ENCODE measurements at regions not wholly inside any gene's neighbourhood (a gene's known extent, or its start where the extent isn't known, plus 50 kb on each side); places are given as distances from the start of the nearest gene placed in this dataset.

GRCh38 chr10:117926491-117926890, 120.2 kb downstream of the RAB11FIP2 start:
- intact Hi-C loops (cut with micrococcal nuclease; ENCODE audit: unreplicated experiment) = no loop called here
- no peak overlapping the region for H3K4me3 ChIP-seq (ENCODE audit: low read depth, low read length, poor library complexity, severe bottlenecking)
- DNase-seq (ENCODE audit: low spot score) = peak; percentile 39
- no peaks in the 10 kb centered on the region for H3K36me3 ChIP-seq (ENCODE audit: insufficient read depth, low read length, poor library complexity, severe bottlenecking)
- POLR2A ChIA-PET (ENCODE audit: low non-redundant PET) = no interaction called here
- peaks cover 3% of the 10 kb centered on the region for H3K4me1 ChIP-seq (ENCODE audit: insufficient read depth, low read length, poor library complexity, severe bottlenecking)
- no peaks in the 10 kb centered on the region for H3K27me3 ChIP-seq (replicated peaks; ENCODE audit: insufficient read depth, low read depth, low read length, poor library complexity)
- CTCF ChIA-PET = no interaction called here
- no peaks in the 10 kb centered on the region for H3K9me3 ChIP-seq (ENCODE audit: low read depth, low read length, poor library complexity, severe bottlenecking)
- BruUV-seq (replicated peaks) = no TSS peak
- TF ChIP-seq EZH2 (IDR thresholded peaks at IDR 0.05; ENCODE audit: borderline replicate concordance, low read depth, low read length, poor library complexity, severe bottlenecking) = no peak
- TF ChIP-seq, protein P1, sequence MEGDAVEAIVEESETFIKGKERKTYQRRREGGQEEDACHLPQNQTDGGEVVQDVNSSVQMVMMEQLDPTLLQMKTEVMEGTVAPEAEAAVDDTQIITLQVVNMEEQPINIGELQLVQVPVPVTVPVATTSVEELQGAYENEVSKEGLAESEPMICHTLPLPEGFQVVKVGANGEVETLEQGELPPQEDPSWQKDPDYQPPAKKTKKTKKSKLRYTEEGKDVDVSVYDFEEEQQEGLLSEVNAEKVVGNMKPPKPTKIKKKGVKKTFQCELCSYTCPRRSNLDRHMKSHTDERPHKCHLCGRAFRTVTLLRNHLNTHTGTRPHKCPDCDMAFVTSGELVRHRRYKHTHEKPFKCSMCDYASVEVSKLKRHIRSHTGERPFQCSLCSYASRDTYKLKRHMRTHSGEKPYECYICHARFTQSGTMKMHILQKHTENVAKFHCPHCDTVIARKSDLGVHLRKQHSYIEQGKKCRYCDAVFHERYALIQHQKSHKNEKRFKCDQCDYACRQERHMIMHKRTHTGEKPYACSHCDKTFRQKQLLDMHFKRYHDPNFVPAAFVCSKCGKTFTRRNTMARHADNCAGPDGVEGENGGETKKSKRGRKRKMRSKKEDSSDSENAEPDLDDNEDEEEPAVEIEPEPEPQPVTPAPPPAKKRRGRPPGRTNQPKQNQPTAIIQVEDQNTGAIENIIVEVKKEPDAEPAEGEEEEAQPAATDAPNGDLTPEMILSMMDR (conservative IDR thresholded peaks at IDR 0.05; ENCODE audit: low read depth, low read length) = no peak
- H3K27ac ChIP-seq (ENCODE audit: low read depth, low read length, poor library complexity, severe bottlenecking) = no peak overlapping the region

DNA sequence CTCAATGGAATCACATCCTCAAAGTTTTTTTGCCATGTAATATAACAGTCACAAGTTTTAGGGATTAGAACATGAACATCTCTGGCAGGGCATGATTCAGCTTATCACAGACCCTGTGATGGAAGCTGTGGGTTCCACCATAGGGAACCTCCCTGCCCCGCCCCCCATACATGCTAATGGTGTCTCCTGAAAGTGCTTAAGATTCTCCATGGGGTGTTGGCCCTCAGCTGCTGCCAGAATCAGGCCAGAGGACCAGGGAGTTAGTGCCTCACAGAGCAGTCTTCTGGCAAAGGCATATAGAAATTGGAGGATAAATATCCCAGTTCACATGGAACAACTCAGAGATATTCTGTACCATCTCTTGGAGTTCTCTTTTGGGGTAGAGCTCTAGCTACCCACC, 119.4 kb downstream of the RAB11FIP2 start:
- H3K27me3 ChIP-seq (replicated peaks; ENCODE audit: insufficient read depth, low read depth, low read length, poor library complexity) = no peaks in the 10 kb centered on the region
- ChIA-PET CTCF (no interaction called here), POLR2A (ENCODE audit: low non-redundant PET) (no interaction called here)
- H3K4me1 ChIP-seq (ENCODE audit: insufficient read depth, low read length, poor library complexity, severe bottlenecking) = peaks cover 3% of the 10 kb centered on the region
- no peak overlapping the region for H3K4me3 ChIP-seq (ENCODE audit: low read depth, low read length, poor library complexity, severe bottlenecking)
- H3K27ac ChIP-seq (ENCODE audit: low read depth, low read length, poor library complexity, severe bottlenecking) = no peak overlapping the region
- no peaks in the 10 kb centered on the region for H3K9me3 ChIP-seq (ENCODE audit: low read depth, low read length, poor library complexity, severe bottlenecking)
- DNase-seq (ENCODE audit: low spot score) = no peak
- BruUV-seq (replicated peaks) = no TSS peak
- TF ChIP-seq EZH2 (IDR thresholded peaks at IDR 0.05; ENCODE audit: borderline replicate concordance, low read depth, low read length, poor library complexity, severe bottlenecking) = no peak
- TF ChIP-seq, protein P1 (conservative IDR thresholded peaks at IDR 0.05; ENCODE audit: low read depth, low read length) = no peak
- intact Hi-C loops (cut with micrococcal nuclease; ENCODE audit: unreplicated experiment) = no loop called here
- no peaks in the 10 kb centered on the region for H3K36me3 ChIP-seq (ENCODE audit: insufficient read depth, low read length, poor library complexity, severe bottlenecking)

DNA sequence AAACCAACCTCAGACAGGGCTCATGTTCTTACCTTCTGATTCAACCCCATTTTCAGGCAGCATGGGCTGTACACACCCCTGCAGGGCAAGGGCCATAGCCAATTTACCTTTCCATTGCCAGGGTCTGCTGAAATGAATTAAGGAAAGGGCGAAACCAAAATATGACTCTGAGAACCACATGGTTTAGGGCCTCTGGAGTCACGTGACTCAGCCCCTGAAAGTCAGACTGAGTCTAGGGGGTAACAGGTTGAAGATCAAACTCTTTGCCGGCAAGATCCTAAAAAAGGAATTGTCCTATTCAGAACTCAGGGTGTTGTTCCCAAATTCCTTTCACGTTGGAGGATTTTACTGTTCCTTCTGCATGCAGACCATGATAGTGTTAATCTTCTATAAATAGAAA, 118.9 kb downstream of the RAB11FIP2 start:
- no peak for TF ChIP-seq EZH2 (IDR thresholded peaks at IDR 0.05; ENCODE audit: borderline replicate concordance, low read depth, low read length, poor library complexity, severe bottlenecking)
- TF ChIP-seq, protein P1 (conservative IDR thresholded peaks at IDR 0.05; ENCODE audit: low read depth, low read length) = no peak
- Histone ChIP-seq H3K27ac (ENCODE audit: low read depth, low read length, poor library complexity, severe bottlenecking) (no peak overlapping the region), H3K4me3 (ENCODE audit: low read depth, low read length, poor library complexity, severe bottlenecking) (no peak overlapping the region), H3K27me3 (replicated peaks; ENCODE audit: insufficient read depth, low read depth, low read length, poor library complexity) (no peaks in the 10 kb centered on the region), H3K36me3 (ENCODE audit: insufficient read depth, low read length, poor library complexity, severe bottlenecking) (no peaks in the 10 kb centered on the region), H3K9me3 (ENCODE audit: low read depth, low read length, poor library complexity, severe bottlenecking) (no peaks in the 10 kb centered on the region), H3K4me1 (ENCODE audit: insufficient read depth, low read length, poor library complexity, severe bottlenecking) (peaks cover 3% of the 10 kb centered on the region)
- no TSS peak for BruUV-seq (replicated peaks)
- POLR2A ChIA-PET (ENCODE audit: low non-redundant PET) = no interaction called here
- intact Hi-C loops (cut with micrococcal nuclease; ENCODE audit: unreplicated experiment) = no loop called here
- no peak for DNase-seq (ENCODE audit: low spot score)
- CTCF ChIA-PET = no interaction called here

Data from A673 (cell line).